ENCODE measurements at regions not wholly inside any gene's neighbourhood (a gene's known extent, or its start where the extent isn't known, plus 50 kb on each side); places are given as distances from the start of the nearest gene placed in this dataset.

- DNase-seq (ENCODE audit: low read depth in 3 of 3, low spot score in 2 of 3): no peak
Observed at GRCh38 chr14:53331921-53332320, 178.8 kb upstream of the DDHD1 start.

GRCh38 chr14:53331247-53331646 lies 178.1 kb upstream of the DDHD1 start:
- no peak for DNase-seq (ENCODE audit: low read depth in 3 of 3, low spot score in 2 of 3)

GRCh38 chr14:53330441-53330840 lies 177.3 kb upstream of the DDHD1 start:
- DNase-seq (ENCODE audit: low read depth in 3 of 3, low spot score in 2 of 3): no peak

GRCh38 chr14:53328841-53329240 lies 175.7 kb upstream of the DDHD1 start:
- no peak for DNase-seq (ENCODE audit: low read depth in 3 of 3, low spot score in 2 of 3)

GRCh38 chr14:53327716-53328115 lies 174.6 kb upstream of the DDHD1 start:
- no peak for DNase-seq (ENCODE audit: low read depth in 3 of 3, low spot score in 2 of 3)

GRCh38 chr14:53325176-53325806 lies 172.2 kb upstream of the DDHD1 start:
- DNase-seq (ENCODE audit: low read depth in 3 of 3, low spot score in 2 of 3): no peak

GRCh38 chr14:53316504-53316903 lies 163.4 kb upstream of the DDHD1 start:
- no peak for DNase-seq (ENCODE audit: low read depth in 3 of 3, low spot score in 2 of 3)

GRCh38 chr14:53310412-53310811 lies 157.3 kb upstream of the DDHD1 start:
- no peak for DNase-seq (ENCODE audit: low read depth in 3 of 3, low spot score in 2 of 3)

GRCh38 chr14:53306911-53307310 lies 153.8 kb upstream of the DDHD1 start:
- peak; percentile 23 to 49 (median 43) for DNase-seq (ENCODE audit: low read depth in 3 of 3, low spot score in 2 of 3)

- DNase-seq (ENCODE audit: low read depth in 3 of 3, low spot score in 2 of 3): peak; percentile 80 to 82 (median 81)
Observed at GRCh38 chr14:53306267-53306721, 153.2 kb upstream of the DDHD1 start.

- no peak for DNase-seq (ENCODE audit: low read depth in 3 of 3, low spot score in 2 of 3)
Observed at GRCh38 chr14:53304726-53305381, 151.7 kb upstream of the DDHD1 start.

- no peak for DNase-seq (ENCODE audit: low read depth in 3 of 3, low spot score in 2 of 3)
Observed at GRCh38 chr14:53295985-53296582, 143.0 kb upstream of the DDHD1 start.

GRCh38 chr14:53295372-53295771 lies 142.2 kb upstream of the DDHD1 start:
- no peak for DNase-seq (ENCODE audit: low read depth in 3 of 3, low spot score in 2 of 3)

GRCh38 chr14:53286301-53286700 lies 133.2 kb upstream of the DDHD1 start:
- DNase-seq (ENCODE audit: low read depth in 3 of 3, low spot score in 2 of 3): no peak

GRCh38 chr14:53285821-53286220 lies 132.7 kb upstream of the DDHD1 start:
- DNase-seq (ENCODE audit: low read depth in 3 of 3, low spot score in 2 of 3): no peak

- no peak for DNase-seq (ENCODE audit: low read depth in 3 of 3, low spot score in 2 of 3)
Observed at GRCh38 chr14:53285064-53285463, 131.9 kb upstream of the DDHD1 start.

GRCh38 chr14:53278602-53279506 lies 125.7 kb upstream of the DDHD1 start:
- DNase-seq (ENCODE audit: low read depth in 3 of 3, low spot score in 2 of 3): no peak

GRCh38 chr14:53273671-53274072 lies 120.5 kb upstream of the DDHD1 start:
- peak in 2 of 3 donors; percentile 19 to 27 for DNase-seq (ENCODE audit: low read depth in 3 of 3, low spot score in 2 of 3)

- no peak for DNase-seq (ENCODE audit: low read depth in 3 of 3, low spot score in 2 of 3)
Observed at GRCh38 chr14:53265025-53265424, 111.9 kb upstream of the DDHD1 start.

- no peak for DNase-seq (ENCODE audit: low read depth in 3 of 3, low spot score in 2 of 3)
Observed at GRCh38 chr14:53260928-53261327, 107.8 kb upstream of the DDHD1 start.

- DNase-seq (ENCODE audit: low read depth in 3 of 3, low spot score in 2 of 3): no peak
Observed at GRCh38 chr14:53260286-53260685, 107.2 kb upstream of the DDHD1 start.
